ENCODE measurements at regions not wholly inside any gene's neighbourhood (a gene's known extent, or its start where the extent isn't known, plus 50 kb on each side); places are given as distances from the start of the nearest gene placed in this dataset.

GRCh38 chr18:41829647-41830516 lies 125.2 kb upstream of the PIK3C3 start:
- DNase-seq = no peak

GRCh38 chr18:41828137-41828536 lies 126.9 kb upstream of the PIK3C3 start:
- DNase-seq = no peak

- DNase-seq = no peak
These were observed 134.2 kb upstream of the PIK3C3 start for GRCh38 chr18:41820784-41821183.

GRCh38 chr18:41818381-41819355 lies 136.4 kb upstream of the PIK3C3 start:
- no peak for DNase-seq

- DNase-seq = no peak
These were observed 140.4 kb upstream of the PIK3C3 start for GRCh38 chr18:41814651-41815050.

- DNase-seq = no peak
These were observed 145.4 kb upstream of the PIK3C3 start for GRCh38 chr18:41809652-41810051.

GRCh38 chr18:41805341-41805740 lies 149.7 kb upstream of the PIK3C3 start:
- no peak for DNase-seq

- DNase-seq = no peak
These were observed 156.2 kb upstream of the PIK3C3 start for GRCh38 chr18:41798879-41799278.

GRCh38 chr18:41790687-41791086 lies 164.3 kb upstream of the PIK3C3 start:
- DNase-seq = no peak

- no peak for DNase-seq
These were observed 166.0 kb upstream of the PIK3C3 start for GRCh38 chr18:41789001-41789400.

GRCh38 chr18:41783879-41784278 lies 171.2 kb upstream of the PIK3C3 start:
- DNase-seq = no peak

- no peak for DNase-seq
These were observed 171.8 kb upstream of the PIK3C3 start for GRCh38 chr18:41783065-41783818.

- no peak for DNase-seq
These were observed 183.1 kb upstream of the PIK3C3 start for GRCh38 chr18:41771973-41772372.

- no peak for DNase-seq
These were observed 185.8 kb upstream of the PIK3C3 start for GRCh38 chr18:41769265-41769664.

- DNase-seq = no peak
These were observed 186.6 kb upstream of the PIK3C3 start for GRCh38 chr18:41768467-41768866.

- DNase-seq = no peak
These were observed 187.1 kb upstream of the PIK3C3 start for GRCh38 chr18:41767960-41768359.

GRCh38 chr18:41765460-41765859 lies 189.6 kb upstream of the PIK3C3 start:
- no peak for DNase-seq

- DNase-seq = no peak
These were observed 191.7 kb upstream of the PIK3C3 start for GRCh38 chr18:41763361-41763760.

- no peak for DNase-seq
These were observed 193.6 kb upstream of the PIK3C3 start for GRCh38 chr18:41761333-41762018.

GRCh38 chr18:41758534-41758933 lies 196.5 kb upstream of the PIK3C3 start:
- no peak for DNase-seq

GRCh38 chr18:41756141-41756540 lies 198.9 kb upstream of the PIK3C3 start:
- no peak for DNase-seq

- DNase-seq = no peak
These were observed 200.7 kb upstream of the PIK3C3 start for GRCh38 chr18:41754332-41754731.
